Prostate gland (tissue), 2 donors: ENCODE measurements at regions not wholly inside any gene's neighbourhood (a gene's known extent, or its start where the extent isn't known, plus 50 kb on each side); places are given as distances from the start of the nearest gene placed in this dataset.
"Not testable (repeated sequence)": the region's sequence is repeated elsewhere in the genome, so short reads cannot be mapped to it uniquely, and the experiment has no call there.

Experiments used
- POLR2AphosphoS5 ChIP-seq: sonication (generic); formaldehyde crosslinking; IDR thresholded peaks from one replicate; pipeline ENCODE4 v1.6.1; 2017; ENCODE audit warnings: antibody characterized with exemption
- TF ChIP-seq, protein P1 (sequence below), 4 experiments: fragments of 200-600 bp in 2 of 4; fragments of 450-650 bp in 2 of 4; sonication (generic) in 2 of 4; IDR thresholded peaks; 1 replicate in 3 of 4; 2 replicates in 1 of 4; pipeline ENCODE4 v1.5.1; 2016 to 2019; ENCODE audit warnings: antibody characterized with exemption in 4 of 4, mild to moderate bottlenecking in 2 of 4, moderate library complexity in 2 of 4

DNA sequence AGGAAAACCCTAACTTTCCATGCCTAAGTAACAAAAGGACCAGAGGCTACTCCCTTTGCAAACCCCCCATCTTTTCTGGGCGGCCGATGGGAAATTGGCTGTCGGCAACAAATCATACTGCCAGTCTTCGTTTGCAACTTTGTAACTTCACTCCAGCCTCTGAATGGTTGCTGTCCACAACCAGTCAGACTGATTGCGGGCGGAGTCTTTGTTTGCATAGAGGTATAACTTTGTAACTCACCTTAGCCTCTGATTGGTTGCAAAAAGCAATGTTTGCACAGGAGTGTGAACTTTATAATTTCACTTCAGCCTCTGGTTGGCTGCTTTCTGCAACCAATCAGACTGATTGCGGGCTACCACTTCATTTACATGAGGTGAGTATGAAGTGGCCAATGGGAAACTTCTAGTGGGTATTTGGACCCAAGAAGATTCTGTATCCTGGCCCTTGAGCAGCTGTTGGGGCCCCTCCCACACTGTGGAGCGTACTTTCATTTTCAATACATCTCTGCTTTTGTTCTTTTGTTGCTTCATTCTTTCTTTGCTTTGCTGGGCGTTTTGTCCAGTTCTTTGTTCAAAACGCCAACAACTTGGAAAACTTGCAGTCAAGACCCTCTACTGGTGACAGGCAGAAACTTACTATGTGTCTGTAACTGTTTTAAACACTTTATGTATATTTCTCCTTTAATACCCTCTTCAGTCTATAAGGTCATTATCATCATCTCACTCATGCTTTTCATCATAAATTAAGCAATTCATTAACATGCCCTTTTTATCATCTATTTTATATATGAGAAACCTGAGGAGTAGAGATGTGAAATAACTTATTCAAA is 55.8 kb upstream of the PPP1R12A start:
- TF ChIP-seq, protein P1, sequence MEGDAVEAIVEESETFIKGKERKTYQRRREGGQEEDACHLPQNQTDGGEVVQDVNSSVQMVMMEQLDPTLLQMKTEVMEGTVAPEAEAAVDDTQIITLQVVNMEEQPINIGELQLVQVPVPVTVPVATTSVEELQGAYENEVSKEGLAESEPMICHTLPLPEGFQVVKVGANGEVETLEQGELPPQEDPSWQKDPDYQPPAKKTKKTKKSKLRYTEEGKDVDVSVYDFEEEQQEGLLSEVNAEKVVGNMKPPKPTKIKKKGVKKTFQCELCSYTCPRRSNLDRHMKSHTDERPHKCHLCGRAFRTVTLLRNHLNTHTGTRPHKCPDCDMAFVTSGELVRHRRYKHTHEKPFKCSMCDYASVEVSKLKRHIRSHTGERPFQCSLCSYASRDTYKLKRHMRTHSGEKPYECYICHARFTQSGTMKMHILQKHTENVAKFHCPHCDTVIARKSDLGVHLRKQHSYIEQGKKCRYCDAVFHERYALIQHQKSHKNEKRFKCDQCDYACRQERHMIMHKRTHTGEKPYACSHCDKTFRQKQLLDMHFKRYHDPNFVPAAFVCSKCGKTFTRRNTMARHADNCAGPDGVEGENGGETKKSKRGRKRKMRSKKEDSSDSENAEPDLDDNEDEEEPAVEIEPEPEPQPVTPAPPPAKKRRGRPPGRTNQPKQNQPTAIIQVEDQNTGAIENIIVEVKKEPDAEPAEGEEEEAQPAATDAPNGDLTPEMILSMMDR (IDR thresholded peaks at IDR 0.05): not testable (repeated sequence)
- TF ChIP-seq POLR2AphosphoS5: not testable (repeated sequence)
